Coronary artery (tissue), 2 donors: ENCODE measurements at regions not wholly inside any gene's neighbourhood (a gene's known extent, or its start where the extent isn't known, plus 50 kb on each side); places are given as distances from the start of the nearest gene placed in this dataset.

Experiments
- DNase-seq: peaks from one replicate; pipeline ENCODE4 v3.0.0-alpha.2; 2017; ENCODE audit warnings: low spot score
- H3K27ac ChIP-seq, 2 donors: fragments of 200-600 bp; sonication (generic); one replicate each; pipeline ENCODE4 v1.5.1; 2016 to 2019
- H3K4me3 ChIP-seq: fragments of 200-600 bp; sonication (generic); 2 replicates; pipeline ENCODE4 v1.5.1; 2016; ENCODE audit warnings: mild to moderate bottlenecking, moderate library complexity
- CTCF ChIP-seq: fragments of 200-600 bp; sonication (generic); IDR thresholded peaks from one replicate; pipeline ENCODE4 v1.5.1; 2019; ENCODE audit warnings: antibody characterized with exemption

GRCh38 chr15:96497951-96498350 is 167.5 kb downstream of the NR2F2 start:
- no peak for DNase-seq

GRCh38 chr15:96500508-96500907 is 170.0 kb downstream of the NR2F2 start:
- no peak for TF ChIP-seq CTCF
- DNase-seq = no peak
- no peak overlapping the region for H3K4me3 ChIP-seq
- no peak overlapping the region for H3K27ac ChIP-seq

More at GRCh38 chr15:96497951-96498350, 167.5 kb downstream of the NR2F2 start:
- Histone ChIP-seq H3K27ac (no peak overlapping the region), H3K4me3 (no peak overlapping the region)
- TF ChIP-seq CTCF = no peak

- Histone ChIP-seq H3K4me3 (no peak overlapping the region), H3K27ac (no peak overlapping the region)
- DNase-seq = no peak
- no peak for TF ChIP-seq CTCF
These were observed 170.9 kb downstream of the NR2F2 start for GRCh38 chr15:96501362-96501761.

- no peak overlapping the region for H3K27ac ChIP-seq
- no peak for TF ChIP-seq CTCF
- no peak overlapping the region for H3K4me3 ChIP-seq
- no peak for DNase-seq
These were observed 171.7 kb downstream of the NR2F2 start for GRCh38 chr15:96502196-96502595.

GRCh38 chr15:96503276-96503675 is 172.8 kb downstream of the NR2F2 start:
- Histone ChIP-seq H3K27ac (no peak overlapping the region), H3K4me3 (no peak overlapping the region)
- TF ChIP-seq CTCF = no peak
- DNase-seq = no peak

- no peak for DNase-seq
- TF ChIP-seq CTCF = no peak
These were observed 173.9 kb downstream of the NR2F2 start for GRCh38 chr15:96504371-96504770.

GRCh38 chr15:96505014-96505413 is 174.5 kb downstream of the NR2F2 start:
- TF ChIP-seq CTCF = no peak
- Histone ChIP-seq H3K27ac (no peak overlapping the region), H3K4me3 (no peak overlapping the region)
- no peak for DNase-seq

More at GRCh38 chr15:96504371-96504770, 173.9 kb downstream of the NR2F2 start:
- Histone ChIP-seq H3K27ac (no peak overlapping the region), H3K4me3 (no peak overlapping the region)
